Retinal pigment epithelial cell (primary cell): ENCODE measurements at regions not wholly inside any gene's neighbourhood (a gene's known extent, or its start where the extent isn't known, plus 50 kb on each side); places are given as distances from the start of the nearest gene placed in this dataset.

Experiments used
- DNase-seq: peaks from one replicate; pipeline ENCODE4 v3.0.0-alpha.2; 2010; ENCODE audit warnings: low read depth
- H3K4me3 ChIP-seq: 2 replicates; pipeline ENCODE4 v1.5.1; 2011; ENCODE audit warnings: mild to moderate bottlenecking, low read length, control low read depth, moderate library complexity
- CTCF ChIP-seq: conservative IDR thresholded peaks from 2 replicates; pipeline ENCODE4 v1.5.1; 2011; ENCODE audit warnings: low read depth, low read length, control low read depth, inconsistent platforms

DNA sequence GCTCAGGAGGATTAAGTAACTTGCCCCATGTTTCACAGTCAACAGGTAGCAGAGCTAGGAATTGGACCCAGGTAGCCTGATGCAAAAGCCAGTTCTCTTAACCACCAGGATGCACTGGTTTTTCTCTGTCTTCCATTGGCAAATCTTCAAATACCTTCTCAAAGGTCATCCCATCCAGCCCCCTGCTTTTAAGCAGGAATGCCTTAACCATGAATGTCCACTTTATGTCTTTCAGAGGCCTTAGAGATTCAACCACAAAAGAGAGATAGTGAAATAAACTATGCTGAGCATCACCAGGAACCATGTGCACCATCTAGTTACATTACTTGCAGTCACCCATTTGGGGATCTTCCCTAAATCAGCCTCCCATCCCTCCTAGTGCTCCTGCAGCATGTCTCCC is 94.3 kb downstream of the C17orf67 start:
- DNase-seq: no peak
- H3K4me3 ChIP-seq: no peak overlapping the region
- TF ChIP-seq CTCF: no peak

DNA sequence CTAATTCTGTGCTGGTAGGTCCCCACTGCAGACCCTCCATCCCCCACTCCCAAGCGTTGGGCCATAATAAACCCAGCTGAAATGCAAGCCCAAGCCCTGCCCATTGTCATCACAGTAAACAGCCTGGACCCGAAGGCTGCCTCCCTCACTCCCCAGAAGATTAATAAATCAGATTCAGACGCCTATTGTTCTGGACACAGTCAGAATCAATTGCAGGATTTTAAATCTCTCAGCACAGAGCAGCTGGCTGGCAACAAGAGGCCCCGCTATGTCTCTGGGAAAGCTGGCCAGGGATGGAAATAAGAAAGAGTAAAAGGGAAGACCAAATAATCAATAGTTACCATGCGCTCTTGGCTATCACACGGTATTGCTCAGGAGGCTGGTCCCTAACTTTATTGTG is 93.9 kb downstream of the C17orf67 start:
- TF ChIP-seq CTCF: no peak
- DNase-seq: no peak
- H3K4me3 ChIP-seq: no peak overlapping the region

DNA sequence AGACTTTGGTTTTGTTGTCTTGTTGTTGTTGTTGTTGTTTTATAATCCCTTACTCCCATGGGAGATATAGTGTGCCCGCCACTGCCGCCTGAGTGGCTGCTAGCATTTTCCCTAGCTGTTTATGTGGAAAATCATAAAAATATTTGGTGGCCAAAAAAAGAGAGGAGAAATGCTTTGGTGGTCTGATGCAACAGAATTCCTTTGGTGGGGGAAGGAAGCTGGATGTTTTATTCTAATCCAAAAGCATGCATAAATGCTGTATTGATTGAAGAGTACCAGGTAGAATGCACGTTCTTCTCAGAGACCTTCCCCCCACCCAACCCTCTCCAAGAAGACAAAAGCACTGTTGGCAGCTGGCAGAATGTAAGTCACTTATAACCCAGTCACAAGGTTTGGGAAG is 93.2 kb downstream of the C17orf67 start:
- no peak for TF ChIP-seq CTCF
- H3K4me3 ChIP-seq: no peak overlapping the region
- DNase-seq: no peak
